NOMO-1 treated with dmso at 0.1 percent for 144 hours (cell line): ENCODE measurements at regions not wholly inside any gene's neighbourhood (a gene's known extent, or its start where the extent isn't known, plus 50 kb on each side); places are given as distances from the start of the nearest gene placed in this dataset.
"Not testable (repeated sequence)": the region's sequence is repeated elsewhere in the genome, so short reads cannot be mapped to it uniquely, and the experiment has no call there.

Experiments used
- DNase-seq: peaks from one replicate; lab custom pipeline; 2025; ENCODE audit not compliant: unreplicated experiment; lab: John Stamatoyannopoulos, UW

GRCh38 chr4:85102606-85103005 is 136.1 kb upstream of the WDFY3 start:
- no peak for DNase-seq

- DNase-seq, result no peak
Observed at GRCh38 chr4:85106166-85106565, 139.7 kb upstream of the WDFY3 start.

GRCh38 chr4:85106805-85107336 is 140.4 kb upstream of the WDFY3 start:
- DNase-seq, result no peak

GRCh38 chr4:85107553-85107952 is 141.1 kb upstream of the WDFY3 start:
- DNase-seq, result no peak

- no peak for DNase-seq
Observed at GRCh38 chr4:85113706-85114105, 147.2 kb upstream of the WDFY3 start.

GRCh38 chr4:85114526-85114925 is 148.0 kb upstream of the WDFY3 start:
- DNase-seq, result no peak

- no peak for DNase-seq
Observed at GRCh38 chr4:85116008-85116407, 149.5 kb upstream of the WDFY3 start.

GRCh38 chr4:85125688-85126087 is 159.2 kb upstream of the WDFY3 start:
- no peak for DNase-seq

- DNase-seq, result no peak
Observed at GRCh38 chr4:85126991-85127591, 160.6 kb upstream of the WDFY3 start.

- DNase-seq, result no peak
Observed at GRCh38 chr4:85127653-85128052, 161.2 kb upstream of the WDFY3 start.

GRCh38 chr4:85128246-85129204 is 162.0 kb upstream of the WDFY3 start:
- no peak for DNase-seq

- DNase-seq, result not testable (repeated sequence)
Observed at GRCh38 chr4:85129354-85130125, 163.1 kb upstream of the WDFY3 start.

GRCh38 chr4:85132117-85132516 is 165.6 kb upstream of the WDFY3 start:
- DNase-seq, result no peak

GRCh38 chr4:85132570-85132969 is 166.1 kb upstream of the WDFY3 start:
- no peak for DNase-seq

- DNase-seq, result peak; percentile 22
Observed at GRCh38 chr4:85139749-85140148, 173.3 kb upstream of the WDFY3 start.

- no peak for DNase-seq
Observed at GRCh38 chr4:85142451-85142850, 176.0 kb upstream of the WDFY3 start.

- DNase-seq, result peak; percentile 16
Observed at GRCh38 chr4:85147481-85148076, 181.1 kb upstream of the WDFY3 start.

GRCh38 chr4:85149676-85150075 is 183.2 kb upstream of the WDFY3 start:
- DNase-seq, result no peak

- no peak for DNase-seq
Observed at GRCh38 chr4:85151371-85151770, 184.9 kb upstream of the WDFY3 start.

GRCh38 chr4:85151786-85152185 is 185.3 kb upstream of the WDFY3 start:
- DNase-seq, result no peak

GRCh38 chr4:85152480-85152879 is 186.0 kb upstream of the WDFY3 start:
- DNase-seq, result no peak
